ENCODE measurements at regions not wholly inside any gene's neighbourhood (a gene's known extent, or its start where the extent isn't known, plus 50 kb on each side); places are given as distances from the start of the nearest gene placed in this dataset.

DNA sequence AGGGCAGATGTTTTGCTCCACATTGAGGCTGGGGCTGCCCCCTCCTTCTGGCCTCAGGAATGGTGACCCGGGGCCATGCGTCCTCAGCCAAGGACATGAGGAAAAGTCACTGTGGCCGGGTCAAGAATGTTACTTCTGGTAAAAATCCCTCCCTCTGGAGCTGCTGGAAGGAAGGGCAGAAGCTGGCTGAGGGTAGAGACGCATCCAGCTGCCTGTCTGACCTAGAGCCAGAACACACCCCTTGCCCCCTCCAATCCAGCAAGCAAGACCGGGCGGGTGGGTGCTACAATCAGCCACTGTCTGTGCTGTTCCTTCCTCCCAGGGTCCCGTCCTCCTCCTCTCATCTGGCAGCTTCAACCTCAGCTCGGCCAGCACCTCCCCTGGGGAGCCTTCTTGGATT lies 59.0 kb downstream of the PTPRS start:
- TF ChIP-seq, protein P1, sequence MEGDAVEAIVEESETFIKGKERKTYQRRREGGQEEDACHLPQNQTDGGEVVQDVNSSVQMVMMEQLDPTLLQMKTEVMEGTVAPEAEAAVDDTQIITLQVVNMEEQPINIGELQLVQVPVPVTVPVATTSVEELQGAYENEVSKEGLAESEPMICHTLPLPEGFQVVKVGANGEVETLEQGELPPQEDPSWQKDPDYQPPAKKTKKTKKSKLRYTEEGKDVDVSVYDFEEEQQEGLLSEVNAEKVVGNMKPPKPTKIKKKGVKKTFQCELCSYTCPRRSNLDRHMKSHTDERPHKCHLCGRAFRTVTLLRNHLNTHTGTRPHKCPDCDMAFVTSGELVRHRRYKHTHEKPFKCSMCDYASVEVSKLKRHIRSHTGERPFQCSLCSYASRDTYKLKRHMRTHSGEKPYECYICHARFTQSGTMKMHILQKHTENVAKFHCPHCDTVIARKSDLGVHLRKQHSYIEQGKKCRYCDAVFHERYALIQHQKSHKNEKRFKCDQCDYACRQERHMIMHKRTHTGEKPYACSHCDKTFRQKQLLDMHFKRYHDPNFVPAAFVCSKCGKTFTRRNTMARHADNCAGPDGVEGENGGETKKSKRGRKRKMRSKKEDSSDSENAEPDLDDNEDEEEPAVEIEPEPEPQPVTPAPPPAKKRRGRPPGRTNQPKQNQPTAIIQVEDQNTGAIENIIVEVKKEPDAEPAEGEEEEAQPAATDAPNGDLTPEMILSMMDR (IDR thresholded peaks at IDR 0.05; ENCODE audit: low read depth, low read length) = no peak
- no peak for TF ChIP-seq EZH2phosphoT487 (IDR thresholded peaks at IDR 0.05; ENCODE audit: low read depth)

All from OCI-LY3 (cell line).